Endothelial cell (in vitro differentiated cells): ENCODE measurements at regions not wholly inside any gene's neighbourhood (a gene's known extent, or its start where the extent isn't known, plus 50 kb on each side); places are given as distances from the start of the nearest gene placed in this dataset.

Experiments
- DNase-seq: peaks from one replicate; pipeline ENCODE4 v3.0.0; 2021; ENCODE audit warnings: low spot score
- H3K27ac Mint-ChIP-seq: one replicate; pipeline ENCODE4 v1.8.0; 2021; ENCODE audit warnings: mixed read lengths, inconsistent platforms; ENCODE audit not compliant: unreplicated experiment
- H3K27me3 Mint-ChIP-seq: one replicate; pipeline ENCODE4 v1.8.0; 2021; ENCODE audit warnings: mild to moderate bottlenecking, moderate library complexity, mixed read lengths, inconsistent platforms; ENCODE audit not compliant: unreplicated experiment
- H3K36me3 Mint-ChIP-seq: one replicate; pipeline ENCODE4 v1.8.0; 2021; ENCODE audit warnings: mild to moderate bottlenecking, low read depth, mixed read lengths, inconsistent platforms; ENCODE audit not compliant: unreplicated experiment
- H3K4me1 Mint-ChIP-seq: one replicate; pipeline ENCODE4 v1.8.0; 2021; ENCODE audit warnings: mild to moderate bottlenecking, mixed read lengths, inconsistent platforms; ENCODE audit not compliant: unreplicated experiment
- H3K4me3 Mint-ChIP-seq: one replicate; pipeline ENCODE4 v1.8.0; 2021; ENCODE audit warnings: mild to moderate bottlenecking, mixed read lengths, inconsistent platforms; ENCODE audit not compliant: unreplicated experiment
- H3K9me3 Mint-ChIP-seq: one replicate; pipeline ENCODE4 v1.8.0; 2021; ENCODE audit warnings: mixed read lengths, inconsistent platforms; ENCODE audit not compliant: unreplicated experiment
- TF ChIP-seq, protein P1 (sequence below): fragments of 200-600 bp; sonication (generic); IDR thresholded peaks from one replicate; pipeline ENCODE4 v1.5.0; 2021; ENCODE audit warnings: antibody characterized with exemption; ENCODE audit not compliant: unreplicated experiment

DNA sequence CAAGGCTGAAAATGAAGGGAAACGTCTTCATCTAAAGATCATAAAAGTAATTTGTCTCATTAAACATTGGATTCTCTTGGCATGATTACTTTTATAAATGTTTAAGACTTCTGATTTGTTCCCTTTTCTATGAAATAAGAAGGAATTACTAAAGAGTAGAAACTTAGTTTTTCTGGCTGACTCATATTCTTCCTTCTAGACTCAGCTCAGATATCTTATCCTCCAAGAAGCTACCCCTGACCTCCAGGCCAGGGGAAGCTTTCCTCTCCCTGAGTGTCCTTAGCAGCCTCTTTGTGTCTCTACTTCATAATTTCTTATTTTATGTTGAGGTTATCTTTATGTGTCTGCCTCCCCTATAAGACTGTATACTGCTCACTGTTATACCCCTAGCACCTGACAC is 291.9 kb upstream of the STT3B start:
- H3K4me1 Mint-ChIP-seq = no peaks in the 10 kb centered on the region
- H3K27ac Mint-ChIP-seq = no peak overlapping the region
- no peak overlapping the region for H3K4me3 Mint-ChIP-seq
- no peaks in the 10 kb centered on the region for H3K9me3 Mint-ChIP-seq
- DNase-seq = no peak
- no peaks in the 10 kb centered on the region for H3K27me3 Mint-ChIP-seq
- H3K36me3 Mint-ChIP-seq = no peaks in the 10 kb centered on the region
- TF ChIP-seq, protein P1, sequence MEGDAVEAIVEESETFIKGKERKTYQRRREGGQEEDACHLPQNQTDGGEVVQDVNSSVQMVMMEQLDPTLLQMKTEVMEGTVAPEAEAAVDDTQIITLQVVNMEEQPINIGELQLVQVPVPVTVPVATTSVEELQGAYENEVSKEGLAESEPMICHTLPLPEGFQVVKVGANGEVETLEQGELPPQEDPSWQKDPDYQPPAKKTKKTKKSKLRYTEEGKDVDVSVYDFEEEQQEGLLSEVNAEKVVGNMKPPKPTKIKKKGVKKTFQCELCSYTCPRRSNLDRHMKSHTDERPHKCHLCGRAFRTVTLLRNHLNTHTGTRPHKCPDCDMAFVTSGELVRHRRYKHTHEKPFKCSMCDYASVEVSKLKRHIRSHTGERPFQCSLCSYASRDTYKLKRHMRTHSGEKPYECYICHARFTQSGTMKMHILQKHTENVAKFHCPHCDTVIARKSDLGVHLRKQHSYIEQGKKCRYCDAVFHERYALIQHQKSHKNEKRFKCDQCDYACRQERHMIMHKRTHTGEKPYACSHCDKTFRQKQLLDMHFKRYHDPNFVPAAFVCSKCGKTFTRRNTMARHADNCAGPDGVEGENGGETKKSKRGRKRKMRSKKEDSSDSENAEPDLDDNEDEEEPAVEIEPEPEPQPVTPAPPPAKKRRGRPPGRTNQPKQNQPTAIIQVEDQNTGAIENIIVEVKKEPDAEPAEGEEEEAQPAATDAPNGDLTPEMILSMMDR = no peak

DNA sequence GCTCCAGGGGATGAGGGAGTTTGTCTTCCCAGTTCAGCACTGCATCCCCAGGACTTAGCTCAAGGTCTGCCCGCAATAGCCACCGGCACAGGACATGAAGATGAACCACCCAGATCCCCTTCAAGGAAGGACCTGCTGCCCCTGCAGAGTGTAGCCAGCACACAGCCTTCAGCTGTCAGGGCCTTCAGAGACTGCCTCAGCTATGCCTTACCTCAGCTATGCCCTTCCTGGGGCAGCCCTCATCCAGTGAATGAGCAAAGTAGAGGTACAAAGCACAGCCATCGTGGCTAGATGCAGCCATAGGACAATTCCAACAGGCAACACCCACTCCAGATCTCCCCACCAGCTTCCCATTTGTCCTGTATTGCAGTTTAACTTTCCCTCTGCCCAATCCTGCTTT is 291.2 kb upstream of the STT3B start:
- Mint-ChIP-seq H3K36me3 (no peaks in the 10 kb centered on the region), H3K27me3 (no peaks in the 10 kb centered on the region), H3K4me3 (no peak overlapping the region), H3K27ac (no peak overlapping the region), H3K9me3 (no peaks in the 10 kb centered on the region), H3K4me1 (no peaks in the 10 kb centered on the region)
- DNase-seq = no peak
- TF ChIP-seq, protein P1 = no peak

DNA sequence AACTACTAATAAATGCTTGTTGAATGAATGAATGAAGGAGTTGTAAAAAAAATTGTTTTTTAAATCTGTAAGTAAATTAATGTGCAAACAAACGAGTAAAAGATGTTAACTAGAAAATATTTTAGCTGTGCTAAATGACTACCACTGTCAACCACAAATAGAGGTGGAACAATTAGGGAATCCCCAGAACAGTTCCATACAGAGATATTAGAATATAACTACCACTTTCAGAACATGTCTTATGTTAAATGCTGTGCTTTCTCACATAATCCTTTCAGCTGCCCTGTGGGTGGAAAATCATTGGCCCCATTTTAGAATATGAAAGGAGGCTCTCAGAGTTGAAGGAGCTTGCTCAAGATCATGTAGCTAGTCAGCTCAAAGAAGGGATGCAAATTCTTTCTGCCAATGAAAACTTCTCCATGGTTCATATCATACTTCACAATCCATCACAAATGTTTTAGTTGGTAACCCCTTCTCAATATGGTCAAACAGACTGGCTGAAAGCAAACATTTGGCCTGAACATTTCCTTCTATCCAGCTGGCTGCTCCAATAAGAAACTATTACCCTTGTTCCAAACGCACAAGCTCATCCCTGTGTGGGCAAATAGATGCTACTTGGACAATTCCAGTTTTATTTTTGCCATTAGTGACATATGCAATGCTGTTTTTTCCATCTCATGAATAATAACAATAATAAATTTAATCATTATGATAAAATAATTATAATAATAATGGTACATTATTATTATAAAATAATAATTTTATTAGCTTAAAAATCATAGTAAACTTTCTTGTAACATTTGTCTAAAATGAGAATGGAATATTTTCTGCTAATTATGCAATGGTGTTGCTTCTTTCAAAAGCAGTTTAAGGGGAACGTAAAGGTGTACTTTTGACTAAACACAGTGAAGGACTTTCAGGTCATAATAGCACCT is 290.4 kb upstream of the STT3B start:
- Mint-ChIP-seq H3K36me3 (no peaks in the 10 kb centered on the region), H3K27ac (no peak overlapping the region), H3K27me3 (no peaks in the 10 kb centered on the region), H3K4me1 (no peaks in the 10 kb centered on the region), H3K4me3 (no peak overlapping the region), H3K9me3 (no peaks in the 10 kb centered on the region)
- TF ChIP-seq, protein P1 = no peak
- DNase-seq = no peak

DNA sequence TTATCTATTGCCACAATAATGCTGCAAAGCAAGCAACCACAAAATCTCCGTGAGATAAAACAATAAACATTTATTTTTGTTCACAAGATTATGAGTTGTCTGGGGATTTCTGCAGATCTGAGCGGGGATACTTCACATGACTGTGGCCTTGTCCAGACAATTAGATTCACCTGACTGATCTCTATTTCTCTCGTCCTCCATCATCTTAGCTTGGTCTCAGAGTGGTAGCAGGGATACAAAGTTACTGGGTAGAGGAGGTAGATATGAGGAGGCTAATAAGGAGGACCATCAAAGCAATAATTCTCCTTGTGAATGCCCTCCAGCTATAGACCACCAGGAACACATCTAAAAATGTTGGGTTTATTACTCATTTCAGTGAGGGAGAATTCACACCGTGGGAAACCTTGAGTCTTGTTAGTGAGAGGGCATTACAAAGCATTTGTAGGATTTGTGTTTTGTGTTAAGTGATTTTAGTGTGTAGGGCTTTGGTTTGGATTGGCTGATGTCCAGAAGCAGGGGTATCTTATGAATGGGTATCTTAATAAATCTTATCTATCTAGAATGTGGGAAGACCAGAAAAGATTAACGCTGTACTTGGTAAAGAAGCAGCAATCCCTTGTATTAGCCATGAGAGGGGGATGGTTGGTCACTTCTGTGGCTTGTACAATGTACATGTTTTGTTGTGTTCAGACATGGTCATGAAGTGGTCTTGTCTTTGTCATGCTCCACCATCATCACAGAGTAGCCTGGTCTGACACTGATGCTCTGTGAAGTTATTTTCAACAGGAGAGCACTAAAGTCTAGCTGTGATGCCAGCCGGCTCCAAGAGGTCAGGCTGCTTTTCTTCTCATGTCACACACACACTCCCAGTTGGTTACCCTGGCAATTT is 287.6 kb upstream of the STT3B start:
- no peaks in the 10 kb centered on the region for H3K27me3 Mint-ChIP-seq
- DNase-seq = no peak
- TF ChIP-seq, protein P1 = no peak
- H3K9me3 Mint-ChIP-seq = no peaks in the 10 kb centered on the region
- H3K36me3 Mint-ChIP-seq = no peaks in the 10 kb centered on the region
- no peaks in the 10 kb centered on the region for H3K4me1 Mint-ChIP-seq
- H3K4me3 Mint-ChIP-seq = no peak overlapping the region
- no peak overlapping the region for H3K27ac Mint-ChIP-seq
